ENCODE measurements at regions not wholly inside any gene's neighbourhood (a gene's known extent, or its start where the extent isn't known, plus 50 kb on each side); places are given as distances from the start of the nearest gene placed in this dataset.

DNA sequence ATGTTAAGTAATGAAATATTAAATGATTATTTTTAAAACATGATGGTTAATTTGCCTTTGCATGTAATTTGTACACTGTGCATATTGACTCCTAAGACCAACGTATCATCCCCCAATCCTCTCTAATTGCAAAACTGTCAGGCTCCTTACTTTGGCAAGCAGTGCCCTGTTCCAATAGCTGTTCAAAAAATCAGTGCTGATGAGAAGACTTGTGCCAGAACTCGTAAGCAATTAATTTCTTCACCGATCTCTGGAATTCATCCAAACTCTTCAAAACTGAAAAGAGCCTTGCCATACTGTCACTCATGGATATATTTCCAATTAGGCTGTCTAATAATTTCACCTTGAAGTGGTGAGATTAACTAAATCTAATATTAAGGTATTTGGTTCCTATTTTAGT lies 493.9 kb upstream of the NDST4 start:
- no peak for TF ChIP-seq POLR2A (IDR thresholded peaks at IDR 0.05)
- TF ChIP-seq, protein P1, sequence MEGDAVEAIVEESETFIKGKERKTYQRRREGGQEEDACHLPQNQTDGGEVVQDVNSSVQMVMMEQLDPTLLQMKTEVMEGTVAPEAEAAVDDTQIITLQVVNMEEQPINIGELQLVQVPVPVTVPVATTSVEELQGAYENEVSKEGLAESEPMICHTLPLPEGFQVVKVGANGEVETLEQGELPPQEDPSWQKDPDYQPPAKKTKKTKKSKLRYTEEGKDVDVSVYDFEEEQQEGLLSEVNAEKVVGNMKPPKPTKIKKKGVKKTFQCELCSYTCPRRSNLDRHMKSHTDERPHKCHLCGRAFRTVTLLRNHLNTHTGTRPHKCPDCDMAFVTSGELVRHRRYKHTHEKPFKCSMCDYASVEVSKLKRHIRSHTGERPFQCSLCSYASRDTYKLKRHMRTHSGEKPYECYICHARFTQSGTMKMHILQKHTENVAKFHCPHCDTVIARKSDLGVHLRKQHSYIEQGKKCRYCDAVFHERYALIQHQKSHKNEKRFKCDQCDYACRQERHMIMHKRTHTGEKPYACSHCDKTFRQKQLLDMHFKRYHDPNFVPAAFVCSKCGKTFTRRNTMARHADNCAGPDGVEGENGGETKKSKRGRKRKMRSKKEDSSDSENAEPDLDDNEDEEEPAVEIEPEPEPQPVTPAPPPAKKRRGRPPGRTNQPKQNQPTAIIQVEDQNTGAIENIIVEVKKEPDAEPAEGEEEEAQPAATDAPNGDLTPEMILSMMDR (IDR thresholded peaks at IDR 0.05), result no peak
